ENCODE measurements at regions not wholly inside any gene's neighbourhood (a gene's known extent, or its start where the extent isn't known, plus 50 kb on each side); places are given as distances from the start of the nearest gene placed in this dataset.

GRCh38 chr6:100998111-100998510 lies 117.0 kb upstream of the ASCC3 start:
- no peak for TF ChIP-seq CTCF (IDR thresholded peaks at IDR 0.05)
- no peak for TF ChIP-seq POLR2A (IDR thresholded peaks at IDR 0.05)

All from adrenal gland (tissue), 5 donors.